SIG-M5 treated with dmso at 0.1 percent for 504 hours (cell line): ENCODE measurements at regions not wholly inside any gene's neighbourhood (a gene's known extent, or its start where the extent isn't known, plus 50 kb on each side); places are given as distances from the start of the nearest gene placed in this dataset.

Experiments used
- DNase-seq: peaks from one replicate; lab custom pipeline; 2025; ENCODE audit not compliant: unreplicated experiment; lab: John Stamatoyannopoulos, UW

GRCh38 chr9:38315085-38315595, 77.4 kb upstream of the ALDH1B1 start:
- DNase-seq: no peak

GRCh38 chr9:38313421-38313820, 79.1 kb upstream of the ALDH1B1 start:
- DNase-seq: no peak

GRCh38 chr9:38312406-38312805, 80.1 kb upstream of the ALDH1B1 start:
- no peak for DNase-seq

GRCh38 chr9:38311382-38312270, 80.9 kb upstream of the ALDH1B1 start:
- no peak for DNase-seq

- DNase-seq: no peak
Measured at GRCh38 chr9:38309324-38310195, 82.9 kb upstream of the ALDH1B1 start.

GRCh38 chr9:38308136-38308535, 84.4 kb upstream of the ALDH1B1 start:
- no peak for DNase-seq

GRCh38 chr9:38306899-38307298, 85.6 kb upstream of the ALDH1B1 start:
- no peak for DNase-seq

GRCh38 chr9:38305582-38305981, 86.9 kb upstream of the ALDH1B1 start:
- no peak for DNase-seq

GRCh38 chr9:38301376-38302106, 91.0 kb upstream of the ALDH1B1 start:
- no peak for DNase-seq

GRCh38 chr9:38299856-38300255, 92.6 kb upstream of the ALDH1B1 start:
- DNase-seq: no peak

GRCh38 chr9:38298904-38299303, 93.6 kb upstream of the ALDH1B1 start:
- DNase-seq: no peak

- no peak for DNase-seq
Measured at GRCh38 chr9:38298503-38298902, 94.0 kb upstream of the ALDH1B1 start.

GRCh38 chr9:38296807-38297206, 95.7 kb upstream of the ALDH1B1 start:
- no peak for DNase-seq

- DNase-seq: no peak
Measured at GRCh38 chr9:38295764-38296163, 96.7 kb upstream of the ALDH1B1 start.

GRCh38 chr9:38294220-38294960, 98.1 kb upstream of the ALDH1B1 start:
- DNase-seq: no peak

- DNase-seq: no peak
Measured at GRCh38 chr9:38293022-38293421, 99.5 kb upstream of the ALDH1B1 start.

GRCh38 chr9:38292480-38292879, 100.0 kb upstream of the ALDH1B1 start:
- no peak for DNase-seq

GRCh38 chr9:38289866-38290245, 102.6 kb upstream of the ALDH1B1 start:
- DNase-seq: no peak

- no peak for DNase-seq
Measured at GRCh38 chr9:38289236-38289865, 103.2 kb upstream of the ALDH1B1 start.

- no peak for DNase-seq
Measured at GRCh38 chr9:38288502-38288901, 104.0 kb upstream of the ALDH1B1 start.
